HK-2 (cell line): ENCODE measurements at regions not wholly inside any gene's neighbourhood (a gene's known extent, or its start where the extent isn't known, plus 50 kb on each side); places are given as distances from the start of the nearest gene placed in this dataset.

Experiments
- DNase-seq: peaks from one replicate; pipeline ENCODE4 v3.0.0-alpha.2; 2018; ENCODE audit not compliant: unreplicated experiment

GRCh38 chr2:129762386-129763189 lies 216.9 kb upstream of the RAB6C start:
- no peak for DNase-seq

GRCh38 chr2:129763190-129763846 lies 216.1 kb upstream of the RAB6C start:
- no peak for DNase-seq

GRCh38 chr2:129763966-129764365 lies 215.5 kb upstream of the RAB6C start:
- no peak for DNase-seq

GRCh38 chr2:129764376-129765325 lies 214.8 kb upstream of the RAB6C start:
- DNase-seq, result no peak

- no peak for DNase-seq
Observed at GRCh38 chr2:129765326-129765677, 214.2 kb upstream of the RAB6C start.

DNA sequence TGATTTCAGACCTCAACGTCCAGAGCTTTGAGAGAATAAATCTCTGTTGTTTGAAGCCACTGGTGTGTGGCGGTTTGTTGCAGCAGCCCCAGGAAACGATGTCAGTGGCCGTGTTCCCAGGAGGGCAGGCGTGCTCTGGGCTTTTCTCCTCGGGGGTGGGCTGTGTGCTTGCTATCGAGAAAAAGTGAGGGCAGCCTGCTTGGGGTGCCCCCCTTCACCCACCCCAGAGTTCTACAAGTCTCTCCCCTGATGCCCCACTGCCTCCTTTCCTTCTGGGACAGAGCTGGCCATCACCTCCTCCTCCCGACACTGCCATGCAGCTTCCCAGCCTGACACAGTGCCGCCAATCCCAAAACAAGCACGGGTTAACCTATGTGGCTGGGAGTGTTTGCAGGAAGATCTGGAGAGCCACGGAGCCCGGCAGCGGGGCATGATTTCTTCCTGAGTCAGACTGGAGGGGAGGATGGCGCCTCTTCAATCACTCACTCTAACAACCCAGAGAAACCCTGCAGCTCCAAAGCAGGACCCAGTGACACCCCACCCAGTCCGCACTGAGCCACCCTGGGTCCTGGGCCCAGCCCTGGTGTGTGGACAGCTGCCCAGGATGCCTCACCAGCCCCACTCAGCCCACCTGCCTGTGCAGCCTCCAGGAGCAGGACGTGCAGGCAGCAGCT lies 213.7 kb upstream of the RAB6C start:
- no peak for DNase-seq

GRCh38 chr2:129766374-129766993 lies 213.0 kb upstream of the RAB6C start:
- DNase-seq, result no peak

GRCh38 chr2:129767346-129768035 lies 212.0 kb upstream of the RAB6C start:
- no peak for DNase-seq

DNA sequence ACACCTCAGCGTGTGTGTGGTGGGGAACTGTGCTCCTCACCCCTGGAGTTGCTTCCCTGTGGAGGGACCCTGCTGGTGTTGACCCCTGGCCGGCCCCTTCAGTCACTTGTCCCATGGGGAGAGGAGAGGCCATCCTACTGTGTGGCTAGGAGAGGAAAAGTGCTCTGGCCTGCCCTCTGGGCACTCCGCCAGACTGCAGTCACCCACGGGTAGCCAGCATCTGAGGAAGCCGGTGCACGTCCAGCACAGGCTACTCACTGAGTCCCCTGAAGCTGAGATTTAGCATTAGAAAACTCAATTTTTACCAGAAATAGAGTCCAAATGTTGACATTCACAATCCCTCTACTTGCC lies 211.5 kb upstream of the RAB6C start:
- DNase-seq, result no peak

DNA sequence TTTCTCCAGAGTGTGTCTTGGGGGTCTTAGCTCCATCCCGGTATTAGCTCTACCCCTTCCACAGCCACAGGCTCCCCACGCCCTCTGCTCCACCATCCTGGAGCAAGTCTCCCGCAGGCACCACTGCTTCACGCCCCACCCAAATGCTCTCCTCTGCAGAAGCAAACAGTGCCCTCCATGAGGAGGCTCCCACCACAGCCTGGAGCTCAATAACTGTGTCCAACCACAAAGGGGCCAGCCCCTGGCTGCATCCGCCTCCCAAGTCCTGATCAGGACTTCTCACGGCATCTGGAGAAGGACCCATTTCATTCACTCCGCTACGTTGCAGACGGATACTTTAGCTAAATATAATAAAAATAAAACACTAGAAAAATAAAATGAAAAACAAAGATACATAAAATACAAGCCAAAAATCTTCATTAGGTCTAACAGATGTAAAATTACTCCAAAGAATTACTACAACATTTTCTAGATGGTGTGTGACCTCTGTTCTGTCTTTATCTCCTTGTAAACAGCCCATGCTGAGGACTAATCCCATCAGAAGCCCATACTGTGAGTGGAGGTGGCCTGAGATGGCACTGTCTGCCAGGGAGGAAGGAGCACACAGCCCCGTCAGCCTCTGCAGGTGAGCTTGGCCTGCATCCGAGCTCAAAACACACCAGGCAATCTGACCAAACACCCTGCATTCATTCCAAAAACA lies 210.8 kb upstream of the RAB6C start:
- DNase-seq, result no peak

DNA sequence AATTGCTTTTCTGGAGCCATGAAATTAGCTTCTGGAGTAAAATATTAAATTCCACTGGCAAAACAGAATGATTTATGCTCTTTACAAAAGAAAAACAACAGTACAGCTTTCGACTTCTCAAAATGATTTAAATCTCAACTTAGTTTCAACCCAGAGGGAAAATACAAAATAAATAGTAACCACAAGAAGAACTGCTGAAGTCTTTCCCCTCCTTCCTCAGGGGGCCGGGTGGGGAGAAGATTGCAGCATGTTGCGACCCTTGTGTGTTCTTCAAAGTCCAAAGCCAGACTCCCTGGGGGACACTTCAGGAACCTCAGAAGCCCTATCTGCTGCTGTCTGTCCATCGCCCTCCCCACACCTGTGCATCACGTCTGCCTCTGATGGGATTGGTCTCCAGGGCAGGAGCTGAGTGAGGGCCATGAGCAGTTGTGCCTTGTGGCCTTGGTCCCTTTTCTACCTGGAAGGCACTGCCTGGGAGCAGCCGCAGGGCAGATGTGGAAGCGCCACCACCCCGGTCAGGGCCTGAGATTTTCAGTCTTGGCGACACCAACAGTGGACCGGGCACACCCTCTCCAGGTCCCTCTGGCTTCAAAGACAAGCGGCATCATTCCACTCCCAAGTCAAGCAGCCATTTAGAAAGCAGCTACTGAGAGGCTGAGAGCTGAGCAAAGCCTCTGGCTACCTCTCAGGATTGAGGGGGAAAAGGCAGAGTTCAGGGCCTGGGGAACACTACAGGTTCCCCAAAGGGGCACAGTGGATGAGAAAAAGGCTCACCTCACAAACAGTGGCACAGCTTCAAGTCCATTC lies 210.1 kb upstream of the RAB6C start:
- DNase-seq, result no peak

GRCh38 chr2:129771418-129772189 lies 207.9 kb upstream of the RAB6C start:
- no peak for DNase-seq

- DNase-seq, result no peak
Observed at GRCh38 chr2:129772190-129772579, 207.3 kb upstream of the RAB6C start.

GRCh38 chr2:129775952-129776653 lies 203.4 kb upstream of the RAB6C start:
- no peak for DNase-seq

- no peak for DNase-seq
Observed at GRCh38 chr2:129777146-129777545, 202.3 kb upstream of the RAB6C start.

DNA sequence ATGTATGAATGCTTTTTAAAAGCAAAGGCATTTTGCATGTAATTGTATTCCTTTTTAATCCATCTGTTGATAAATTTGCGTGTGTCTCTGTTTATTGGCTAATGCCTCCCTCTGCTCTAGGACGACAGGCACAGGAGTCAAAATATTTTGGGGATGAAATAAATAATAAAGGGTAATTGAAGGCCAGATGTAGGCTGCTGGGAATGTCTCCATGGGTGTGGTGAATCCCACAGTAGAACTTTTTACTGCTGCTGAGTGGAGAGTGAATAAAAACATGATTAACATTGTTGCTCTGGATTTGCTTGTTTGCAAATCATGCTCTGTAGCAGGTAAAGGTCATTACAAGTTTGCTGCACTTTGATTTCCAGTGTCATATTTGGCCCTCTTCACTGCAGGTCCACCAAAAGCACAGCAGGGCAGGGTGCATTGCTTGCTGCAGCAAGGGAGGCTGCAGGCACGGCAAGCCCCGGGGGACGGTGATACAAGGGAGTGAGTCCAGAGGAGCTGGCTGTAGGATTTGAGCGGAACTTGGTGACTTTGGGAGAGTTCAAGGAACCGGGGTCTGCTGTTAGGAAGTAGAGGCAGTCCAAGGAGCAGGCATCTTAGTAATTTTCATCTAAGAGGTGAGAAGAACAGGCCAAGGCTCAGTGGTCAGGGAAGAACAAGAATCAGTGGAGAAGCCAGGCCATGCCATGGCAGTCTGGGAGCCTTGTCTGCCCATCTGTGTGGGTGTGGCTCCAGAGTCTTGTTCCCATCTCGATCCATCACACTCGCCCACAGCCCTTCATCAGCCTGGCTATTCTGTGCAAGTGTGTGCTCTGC lies 201.5 kb upstream of the RAB6C start:
- no peak for DNase-seq

DNA sequence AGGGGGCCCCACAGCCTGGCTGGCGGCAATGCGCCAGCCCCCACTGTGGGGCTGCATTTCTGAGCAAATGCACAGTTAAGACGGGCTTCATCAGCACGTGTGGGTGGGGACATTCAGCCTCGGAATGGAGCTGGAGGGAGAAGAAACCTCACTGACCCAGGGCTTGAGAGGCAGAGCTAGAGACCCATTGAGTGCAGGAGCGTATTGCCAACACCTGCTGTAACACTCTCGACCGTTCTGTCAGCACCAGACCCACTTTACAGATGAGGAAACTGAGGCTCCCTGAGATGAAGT lies 200.9 kb upstream of the RAB6C start:
- no peak for DNase-seq
